Activated CD4-positive, alpha-beta memory T cell treated with anti-CD3 and anti-CD28 coated beads for 36 hours (primary cell): ENCODE measurements at regions not wholly inside any gene's neighbourhood (a gene's known extent, or its start where the extent isn't known, plus 50 kb on each side); places are given as distances from the start of the nearest gene placed in this dataset.

Experiments used
- CTCF ChIA-PET: fragments of 350-600 bp; sonication (Branson Sonifier 250); formaldehyde crosslinking; loops from one replicate; lab custom pipeline; 2021; ENCODE audit warnings: antibody characterized with exemption, inconsistent platforms; lab: Charles Lee
- POLR2A ChIA-PET: fragments of 350-600 bp; sonication (Branson Sonifier 250); formaldehyde crosslinking; loops from one replicate; lab custom pipeline; 2021; ENCODE audit warnings: antibody characterized with exemption; lab: Charles Lee
- DNase-seq: peaks from one replicate; pipeline ENCODE4 v3.0.0-alpha.2; 2020
- H3K27ac Mint-ChIP-seq: one replicate; pipeline ENCODE4 v1.8.0; 2021; ENCODE audit warnings: mixed read lengths
- H3K27me3 Mint-ChIP-seq: one replicate; pipeline ENCODE4 v1.8.0; 2021; ENCODE audit warnings: mixed read lengths
- H3K36me3 Mint-ChIP-seq: one replicate; pipeline ENCODE4 v1.8.0; 2021; ENCODE audit warnings: mixed read lengths
- H3K4me1 Mint-ChIP-seq: one replicate; pipeline ENCODE4 v1.8.0; 2021; ENCODE audit warnings: low read depth, mixed read lengths
- H3K4me3 Mint-ChIP-seq: one replicate; pipeline ENCODE4 v1.8.0; 2021; ENCODE audit warnings: mild to moderate bottlenecking, mixed read lengths
- H3K9me3 Mint-ChIP-seq: one replicate; pipeline ENCODE4 v1.8.0; 2021; ENCODE audit warnings: mixed read lengths
- intact Hi-C: fragments of 100-400 bp; cut with micrococcal nuclease; formaldehyde crosslinking; loops from one replicate; pipeline ENCODE4 v1.15.1; 2023

- intact Hi-C loops = no loop called here
- H3K36me3 Mint-ChIP-seq = no peaks in the 10 kb centered on the region
- CTCF ChIA-PET = no interaction called here
- no peaks in the 10 kb centered on the region for H3K9me3 Mint-ChIP-seq
- no peak overlapping the region for H3K4me3 Mint-ChIP-seq
- H3K27ac Mint-ChIP-seq = no peak overlapping the region
- DNase-seq = no peak
- POLR2A ChIA-PET = no interaction called here
- no peaks in the 10 kb centered on the region for H3K27me3 Mint-ChIP-seq
- no peaks in the 10 kb centered on the region for H3K4me1 Mint-ChIP-seq
Measured at GRCh38 chr7:91554883-91555282, 290.6 kb downstream of the FZD1 start.

GRCh38 chr7:91556239-91556638 lies 292.0 kb downstream of the FZD1 start:
- H3K27me3 Mint-ChIP-seq = no peaks in the 10 kb centered on the region
- ChIA-PET POLR2A (no interaction called here), CTCF (no interaction called here)
- intact Hi-C loops = no loop called here
- no peak overlapping the region for H3K4me3 Mint-ChIP-seq
- H3K4me1 Mint-ChIP-seq = no peaks in the 10 kb centered on the region
- DNase-seq = no peak
- H3K9me3 Mint-ChIP-seq = peaks cover 2% of the 10 kb centered on the region
- no peak overlapping the region for H3K27ac Mint-ChIP-seq
- no peaks in the 10 kb centered on the region for H3K36me3 Mint-ChIP-seq

- Mint-ChIP-seq H3K27ac (no peak overlapping the region), H3K27me3 (no peaks in the 10 kb centered on the region), H3K36me3 (no peaks in the 10 kb centered on the region), H3K4me3 (no peak overlapping the region), H3K9me3 (peaks cover 4% of the 10 kb centered on the region), H3K4me1 (no peaks in the 10 kb centered on the region)
- POLR2A ChIA-PET = no interaction called here
- intact Hi-C loops = no loop called here
- DNase-seq = no peak
- CTCF ChIA-PET = no interaction called here
Measured at GRCh38 chr7:91556956-91557650, 292.9 kb downstream of the FZD1 start.

GRCh38 chr7:91557789-91558404 lies 293.7 kb downstream of the FZD1 start:
- DNase-seq = no peak
- Mint-ChIP-seq H3K4me1 (no peaks in the 10 kb centered on the region), H3K36me3 (no peaks in the 10 kb centered on the region), H3K27ac (no peak overlapping the region), H3K4me3 (no peak overlapping the region), H3K27me3 (no peaks in the 10 kb centered on the region), H3K9me3 (peaks cover 7% of the 10 kb centered on the region)
- CTCF ChIA-PET = no interaction called here
- intact Hi-C loops = no loop called here
- POLR2A ChIA-PET = no interaction called here

GRCh38 chr7:91559947-91560346 lies 295.7 kb downstream of the FZD1 start:
- no peaks in the 10 kb centered on the region for H3K4me1 Mint-ChIP-seq
- POLR2A ChIA-PET = no interaction called here
- peaks cover 7% of the 10 kb centered on the region for H3K9me3 Mint-ChIP-seq
- CTCF ChIA-PET = no interaction called here
- H3K27me3 Mint-ChIP-seq = no peaks in the 10 kb centered on the region
- intact Hi-C loops = no loop called here
- no peaks in the 10 kb centered on the region for H3K36me3 Mint-ChIP-seq
- H3K4me3 Mint-ChIP-seq = no peak overlapping the region
- H3K27ac Mint-ChIP-seq = no peak overlapping the region
- DNase-seq = no peak

- H3K4me3 Mint-ChIP-seq = no peak overlapping the region
- H3K9me3 Mint-ChIP-seq = peaks cover 20% of the 10 kb centered on the region
- no peak for DNase-seq
- intact Hi-C loops = no loop called here
- H3K27me3 Mint-ChIP-seq = no peaks in the 10 kb centered on the region
- H3K36me3 Mint-ChIP-seq = no peaks in the 10 kb centered on the region
- no peaks in the 10 kb centered on the region for H3K4me1 Mint-ChIP-seq
- ChIA-PET CTCF (no interaction called here), POLR2A (no interaction called here)
- no peak overlapping the region for H3K27ac Mint-ChIP-seq
Measured at GRCh38 chr7:91564101-91564500, 299.9 kb downstream of the FZD1 start.

- DNase-seq = no peak
- no peak overlapping the region for H3K4me3 Mint-ChIP-seq
- CTCF ChIA-PET = no interaction called here
Measured at GRCh38 chr7:91564541-91564940, 300.3 kb downstream of the FZD1 start.

GRCh38 chr7:91565499-91566401 lies 301.5 kb downstream of the FZD1 start:
- H3K9me3 Mint-ChIP-seq = peaks cover 24% of the 10 kb centered on the region
- intact Hi-C loops = no loop called here
- H3K4me3 Mint-ChIP-seq = no peak overlapping the region
- ChIA-PET CTCF (no interaction called here), POLR2A (no interaction called here)
- H3K4me1 Mint-ChIP-seq = no peaks in the 10 kb centered on the region
- no peak overlapping the region for H3K27ac Mint-ChIP-seq
- no peak for DNase-seq
- H3K27me3 Mint-ChIP-seq = no peaks in the 10 kb centered on the region
- no peaks in the 10 kb centered on the region for H3K36me3 Mint-ChIP-seq

More at GRCh38 chr7:91564541-91564940, 300.3 kb downstream of the FZD1 start:
- POLR2A ChIA-PET = no interaction called here
- Mint-ChIP-seq H3K36me3 (no peaks in the 10 kb centered on the region), H3K4me1 (no peaks in the 10 kb centered on the region), H3K27ac (no peak overlapping the region), H3K27me3 (no peaks in the 10 kb centered on the region), H3K9me3 (peaks cover 21% of the 10 kb centered on the region)
- intact Hi-C loops = no loop called here

- Mint-ChIP-seq H3K27me3 (no peaks in the 10 kb centered on the region), H3K36me3 (no peaks in the 10 kb centered on the region), H3K27ac (no peak overlapping the region), H3K4me1 (no peaks in the 10 kb centered on the region), H3K4me3 (no peak overlapping the region), H3K9me3 (peaks cover 20% of the 10 kb centered on the region)
- intact Hi-C loops = no loop called here
- no peak for DNase-seq
- POLR2A ChIA-PET = no interaction called here
- CTCF ChIA-PET = no interaction called here
Measured at GRCh38 chr7:91566402-91566732, 302.1 kb downstream of the FZD1 start.

- Mint-ChIP-seq H3K27ac (no peak overlapping the region), H3K27me3 (no peaks in the 10 kb centered on the region), H3K36me3 (no peaks in the 10 kb centered on the region), H3K9me3 (peaks cover 23% of the 10 kb centered on the region), H3K4me1 (no peaks in the 10 kb centered on the region), H3K4me3 (no peak overlapping the region)
- intact Hi-C loops = no loop called here
- ChIA-PET CTCF (no interaction called here), POLR2A (no interaction called here)
- no peak for DNase-seq
Measured at GRCh38 chr7:91567081-91568012, 303.1 kb downstream of the FZD1 start.

- H3K36me3 Mint-ChIP-seq = no peaks in the 10 kb centered on the region
- H3K4me1 Mint-ChIP-seq = no peaks in the 10 kb centered on the region
- CTCF ChIA-PET = no interaction called here
- no peaks in the 10 kb centered on the region for H3K27me3 Mint-ChIP-seq
- intact Hi-C loops = no loop called here
- no peak overlapping the region for H3K4me3 Mint-ChIP-seq
- DNase-seq = no peak
- POLR2A ChIA-PET = interaction anchor here (0.6 kb wide), 1 partner anchor 1495 kb away, joined by 4 read pairs; no protein-coding TSS in a partner anchor
- H3K9me3 Mint-ChIP-seq = peaks cover 20% of the 10 kb centered on the region
- no peak overlapping the region for H3K27ac Mint-ChIP-seq
Measured at GRCh38 chr7:91568138-91568537, 303.9 kb downstream of the FZD1 start.
